ENCODE measurements at regions not wholly inside any gene's neighbourhood (a gene's known extent, or its start where the extent isn't known, plus 50 kb on each side); places are given as distances from the start of the nearest gene placed in this dataset.

GRCh38 chr5:89710006-89710405, 699.5 kb downstream of the CETN3 start:
- TF ChIP-seq POLR2A (IDR thresholded peaks at IDR 0.05) (no peak), POLR2AphosphoS5 (IDR thresholded peaks at IDR 0.05) (no peak), CTCF (IDR thresholded peaks at IDR 0.05) (no peak), EP300 (IDR thresholded peaks at IDR 0.05) (no peak)

Data from stomach (tissue), 4 donors.